HEK293 (cell line): ENCODE measurements at regions not wholly inside any gene's neighbourhood (a gene's known extent, or its start where the extent isn't known, plus 50 kb on each side); places are given as distances from the start of the nearest gene placed in this dataset.

Experiments used
- CTCF ChIP-seq: fragments of 450-650 bp; formaldehyde crosslinking; IDR thresholded peaks from 2 replicates; pipeline ENCODE4 v1.5.1; 2016; ENCODE audit warnings: missing biosample characterization, missing genetic modification characterization
- TSHZ1 ChIP-seq: fragments of 450-650 bp; formaldehyde crosslinking; IDR thresholded peaks from 2 replicates; pipeline ENCODE4 v1.5.1; 2016; ENCODE audit warnings: missing biosample characterization, missing genetic modification characterization, borderline replicate concordance
- ZNF146 ChIP-seq: fragments of 450-650 bp; formaldehyde crosslinking; IDR thresholded peaks from 2 replicates; pipeline ENCODE4 v1.5.1; 2016; ENCODE audit warnings: missing biosample characterization, missing genetic modification characterization
- ZNF350 ChIP-seq: fragments of 450-650 bp; formaldehyde crosslinking; IDR thresholded peaks from 2 replicates; pipeline ENCODE4 v1.5.0; 2017; ENCODE audit warnings: missing biosample characterization, mild to moderate bottlenecking, missing genetic modification characterization
- ZNF488 ChIP-seq: fragments of 450-650 bp; formaldehyde crosslinking; IDR thresholded peaks from 2 replicates; pipeline ENCODE4 v1.5.1; 2016; ENCODE audit warnings: missing biosample characterization, missing genetic modification characterization
- ZNF560 ChIP-seq: fragments of 450-650 bp; formaldehyde crosslinking; IDR thresholded peaks from 2 replicates; pipeline ENCODE4 v1.5.1; 2017; ENCODE audit warnings: missing biosample characterization, missing genetic modification characterization, borderline replicate concordance
- ZNF596 ChIP-seq: fragments of 450-650 bp; IDR thresholded peaks from 2 replicates; pipeline ENCODE4 v1.5.0; 2018; ENCODE audit warnings: missing biosample characterization, mild to moderate bottlenecking, missing genetic modification characterization, moderate library complexity
- ZNF645 ChIP-seq: fragments of 450-650 bp; formaldehyde crosslinking; IDR thresholded peaks from 2 replicates; pipeline ENCODE4; 2016; ENCODE audit warnings: missing biosample characterization, missing genetic modification characterization
- ZNF658 ChIP-seq: fragments of 450-650 bp; formaldehyde crosslinking; IDR thresholded peaks from 2 replicates; pipeline ENCODE4; 2016; ENCODE audit warnings: missing biosample characterization, missing genetic modification characterization
- ZNF670 ChIP-seq: fragments of 450-650 bp; formaldehyde crosslinking; IDR thresholded peaks from 2 replicates; pipeline ENCODE4 v1.5.1; 2016; ENCODE audit warnings: missing biosample characterization, missing genetic modification characterization, low read depth
- ZNF701 ChIP-seq: fragments of 450-650 bp; formaldehyde crosslinking; IDR thresholded peaks from 2 replicates; pipeline ENCODE4 v1.5.1; 2016; ENCODE audit warnings: missing biosample characterization, missing genetic modification characterization

DNA sequence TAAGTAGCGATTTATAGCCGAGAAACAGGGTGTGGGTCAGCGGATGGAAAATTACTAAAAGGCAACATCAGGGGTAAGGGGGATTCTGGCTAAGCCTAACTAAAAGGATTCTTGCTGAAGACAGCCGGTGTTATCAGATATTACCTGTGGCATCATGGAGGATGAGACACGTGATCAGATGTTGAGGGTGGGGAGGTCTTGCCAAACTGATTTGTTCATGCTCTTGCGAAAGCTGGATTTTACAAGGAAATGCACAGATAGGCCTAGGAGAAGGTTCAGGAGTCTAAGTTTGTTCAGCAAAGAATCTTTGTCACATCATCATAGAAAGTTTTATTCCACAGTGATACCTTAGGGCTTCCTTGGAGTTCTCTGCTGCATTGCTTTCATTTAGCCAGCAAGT is 396.8 kb upstream of the TBL1XR1 start:
- no peak for TF ChIP-seq ZNF488 (tag by site-specific recombination)
- no peak for TF ChIP-seq ZNF645 (tag by site-specific recombination)
- TF ChIP-seq CTCF, result no peak
- no peak for TF ChIP-seq ZNF560 (tag by site-specific recombination)
- TF ChIP-seq ZNF146 (tag by site-specific recombination), result no peak
- TF ChIP-seq ZNF596 (tag by site-specific recombination), result no peak
- TF ChIP-seq ZNF701, result no peak
- no peak for TF ChIP-seq ZNF658
- no peak for TF ChIP-seq ZNF670 (tag by site-specific recombination)
- TF ChIP-seq ZNF350 (tag by site-specific recombination), result no peak
- no peak for TF ChIP-seq TSHZ1
